ENCODE measurements at regions not wholly inside any gene's neighbourhood (a gene's known extent, or its start where the extent isn't known, plus 50 kb on each side); places are given as distances from the start of the nearest gene placed in this dataset.

DNA sequence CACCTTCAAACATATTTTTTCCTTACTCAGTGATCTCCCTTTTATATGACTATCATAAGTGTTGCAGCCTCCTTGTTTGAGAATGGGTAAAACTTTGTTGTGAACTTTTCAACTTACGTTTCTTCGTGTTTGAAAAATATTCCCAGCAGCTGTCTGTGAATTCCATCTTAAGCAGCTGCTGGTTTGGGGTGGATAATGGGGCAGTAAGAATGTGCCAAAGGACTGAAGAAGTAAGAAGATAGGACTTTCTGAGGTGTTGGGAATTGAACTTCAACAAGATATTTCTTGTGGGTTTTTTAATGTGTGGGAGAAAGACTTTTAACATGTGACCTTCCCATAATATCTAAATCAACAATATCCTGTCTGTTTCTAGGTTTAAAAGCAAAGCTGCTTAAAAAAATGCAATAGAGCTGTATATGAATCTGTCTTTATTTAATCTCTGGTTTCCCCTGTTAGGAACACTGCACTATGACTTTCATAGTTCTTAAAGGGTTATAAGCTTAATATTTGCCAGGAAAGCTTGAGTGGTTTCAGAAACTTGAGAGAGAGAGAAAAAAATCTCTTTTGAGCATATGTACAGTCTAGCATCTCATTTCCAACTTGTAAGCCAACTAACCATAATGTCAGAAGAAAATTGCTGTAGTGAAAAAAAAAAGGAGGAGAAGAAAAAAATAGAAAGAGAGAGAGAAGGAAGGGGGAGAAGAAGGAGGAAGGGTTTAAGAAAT, 1659.2 kb upstream of the FLRT2 start:
- no peak overlapping the region for H3K4me3 ChIP-seq
- Mint-ChIP-seq H3K9me3 (no peaks in the 10 kb centered on the region), H3K4me3 (no peak overlapping the region), H3K36me3 (ENCODE audit: low read depth) (no peaks in the 10 kb centered on the region), H3K27me3 (ENCODE audit: insufficient read depth, low read depth, poor library complexity) (no peaks in the 10 kb centered on the region), H3K4me1 (no peaks in the 10 kb centered on the region; the same call in 2 of the 3 replicates), H3K27ac (no peak overlapping the region)
- TF ChIP-seq JUNB (IDR thresholded peaks at IDR 0.05; ENCODE audit: unreplicated experiment) (no peak), ZNF114 (CRISPR knock-in tag; IDR thresholded peaks at IDR 0.05) (no peak), CREB1 (CRISPR knock-in tag; IDR thresholded peaks at IDR 0.05; ENCODE audit: low read depth) (no peak), STAT1 (IDR thresholded peaks at IDR 0.05; ENCODE audit: unreplicated experiment) (no peak), EZH2phosphoT487 (IDR thresholded peaks at IDR 0.05; ENCODE audit: unreplicated experiment) (no peak), POLR2AphosphoS5 (IDR thresholded peaks at IDR 0.05; ENCODE audit: low read depth) (no peak)
- TF ChIP-seq, protein P1, sequence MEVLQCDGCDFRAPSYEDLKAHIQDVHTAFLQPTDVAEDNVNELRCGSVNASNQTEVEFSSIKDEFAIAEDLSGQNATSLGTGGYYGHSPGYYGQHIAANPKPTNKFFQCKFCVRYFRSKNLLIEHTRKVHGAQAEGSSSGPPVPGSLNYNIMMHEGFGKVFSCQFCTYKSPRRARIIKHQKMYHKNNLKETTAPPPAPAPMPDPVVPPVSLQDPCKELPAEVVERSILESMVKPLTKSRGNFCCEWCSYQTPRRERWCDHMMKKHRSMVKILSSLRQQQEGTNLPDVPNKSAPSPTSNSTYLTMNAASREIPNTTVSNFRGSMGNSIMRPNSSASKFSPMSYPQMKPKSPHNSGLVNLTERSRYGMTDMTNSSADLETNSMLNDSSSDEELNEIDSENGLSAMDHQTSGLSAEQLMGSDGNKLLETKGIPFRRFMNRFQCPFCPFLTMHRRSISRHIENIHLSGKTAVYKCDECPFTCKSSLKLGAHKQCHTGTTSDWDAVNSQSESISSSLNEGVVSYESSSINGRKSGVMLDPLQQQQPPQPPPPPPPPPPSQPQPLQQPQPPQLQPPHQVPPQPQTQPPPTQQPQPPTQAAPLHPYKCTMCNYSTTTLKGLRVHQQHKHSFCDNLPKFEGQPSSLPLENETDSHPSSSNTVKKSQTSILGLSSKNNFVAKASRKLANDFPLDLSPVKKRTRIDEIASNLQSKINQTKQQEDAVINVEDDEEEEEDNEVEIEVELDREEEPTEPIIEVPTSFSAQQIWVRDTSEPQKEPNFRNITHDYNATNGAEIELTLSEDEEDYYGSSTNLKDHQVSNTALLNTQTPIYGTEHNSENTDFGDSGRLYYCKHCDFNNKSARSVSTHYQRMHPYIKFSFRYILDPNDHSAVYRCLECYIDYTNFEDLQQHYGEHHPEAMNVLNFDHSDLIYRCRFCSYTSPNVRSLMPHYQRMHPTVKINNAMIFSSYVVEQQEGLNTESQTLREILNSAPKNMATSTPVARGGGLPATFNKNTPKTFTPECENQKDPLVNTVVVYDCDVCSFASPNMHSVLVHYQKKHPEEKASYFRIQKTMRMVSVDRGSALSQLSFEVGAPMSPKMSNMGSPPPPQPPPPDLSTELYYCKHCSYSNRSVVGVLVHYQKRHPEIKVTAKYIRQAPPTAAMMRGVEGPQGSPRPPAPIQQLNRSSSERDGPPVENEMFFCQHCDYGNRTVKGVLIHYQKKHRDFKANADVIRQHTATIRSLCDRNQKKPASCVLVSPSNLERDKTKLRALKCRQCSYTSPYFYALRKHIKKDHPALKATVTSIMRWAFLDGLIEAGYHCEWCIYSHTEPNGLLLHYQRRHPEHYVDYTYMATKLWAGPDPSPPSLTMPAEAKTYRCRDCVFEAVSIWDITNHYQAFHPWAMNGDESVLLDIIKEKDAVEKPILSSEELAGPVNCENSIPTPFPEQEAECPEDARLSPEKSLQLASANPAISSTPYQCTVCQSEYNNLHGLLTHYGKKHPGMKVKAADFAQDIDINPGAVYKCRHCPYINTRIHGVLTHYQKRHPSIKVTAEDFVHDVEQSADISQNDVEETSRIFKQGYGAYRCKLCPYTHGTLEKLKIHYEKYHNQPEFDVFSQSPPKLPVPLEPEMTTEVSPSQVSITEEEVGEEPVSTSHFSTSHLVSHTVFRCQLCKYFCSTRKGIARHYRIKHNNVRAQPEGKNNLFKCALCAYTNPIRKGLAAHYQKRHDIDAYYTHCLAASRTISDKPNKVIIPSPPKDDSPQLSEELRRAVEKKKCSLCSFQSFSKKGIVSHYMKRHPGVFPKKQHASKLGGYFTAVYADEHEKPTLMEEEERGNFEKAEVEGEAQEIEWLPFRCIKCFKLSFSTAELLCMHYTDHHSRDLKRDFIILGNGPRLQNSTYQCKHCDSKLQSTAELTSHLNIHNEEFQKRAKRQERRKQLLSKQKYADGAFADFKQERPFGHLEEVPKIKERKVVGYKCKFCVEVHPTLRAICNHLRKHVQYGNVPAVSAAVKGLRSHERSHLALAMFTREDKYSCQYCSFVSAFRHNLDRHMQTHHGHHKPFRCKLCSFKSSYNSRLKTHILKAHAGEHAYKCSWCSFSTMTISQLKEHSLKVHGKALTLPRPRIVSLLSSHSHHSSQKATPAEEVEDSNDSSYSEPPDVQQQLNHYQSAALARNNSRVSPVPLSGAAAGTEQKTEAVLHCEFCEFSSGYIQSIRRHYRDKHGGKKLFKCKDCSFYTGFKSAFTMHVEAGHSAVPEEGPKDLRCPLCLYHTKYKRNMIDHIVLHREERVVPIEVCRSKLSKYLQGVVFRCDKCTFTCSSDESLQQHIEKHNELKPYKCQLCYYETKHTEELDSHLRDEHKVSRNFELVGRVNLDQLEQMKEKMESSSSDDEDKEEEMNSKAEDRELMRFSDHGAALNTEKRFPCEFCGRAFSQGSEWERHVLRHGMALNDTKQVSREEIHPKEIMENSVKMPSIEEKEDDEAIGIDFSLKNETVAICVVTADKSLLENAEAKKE (CRISPR knock-in tag; IDR thresholded peaks at IDR 0.05): no peak
- TF ChIP-seq, protein P2, sequence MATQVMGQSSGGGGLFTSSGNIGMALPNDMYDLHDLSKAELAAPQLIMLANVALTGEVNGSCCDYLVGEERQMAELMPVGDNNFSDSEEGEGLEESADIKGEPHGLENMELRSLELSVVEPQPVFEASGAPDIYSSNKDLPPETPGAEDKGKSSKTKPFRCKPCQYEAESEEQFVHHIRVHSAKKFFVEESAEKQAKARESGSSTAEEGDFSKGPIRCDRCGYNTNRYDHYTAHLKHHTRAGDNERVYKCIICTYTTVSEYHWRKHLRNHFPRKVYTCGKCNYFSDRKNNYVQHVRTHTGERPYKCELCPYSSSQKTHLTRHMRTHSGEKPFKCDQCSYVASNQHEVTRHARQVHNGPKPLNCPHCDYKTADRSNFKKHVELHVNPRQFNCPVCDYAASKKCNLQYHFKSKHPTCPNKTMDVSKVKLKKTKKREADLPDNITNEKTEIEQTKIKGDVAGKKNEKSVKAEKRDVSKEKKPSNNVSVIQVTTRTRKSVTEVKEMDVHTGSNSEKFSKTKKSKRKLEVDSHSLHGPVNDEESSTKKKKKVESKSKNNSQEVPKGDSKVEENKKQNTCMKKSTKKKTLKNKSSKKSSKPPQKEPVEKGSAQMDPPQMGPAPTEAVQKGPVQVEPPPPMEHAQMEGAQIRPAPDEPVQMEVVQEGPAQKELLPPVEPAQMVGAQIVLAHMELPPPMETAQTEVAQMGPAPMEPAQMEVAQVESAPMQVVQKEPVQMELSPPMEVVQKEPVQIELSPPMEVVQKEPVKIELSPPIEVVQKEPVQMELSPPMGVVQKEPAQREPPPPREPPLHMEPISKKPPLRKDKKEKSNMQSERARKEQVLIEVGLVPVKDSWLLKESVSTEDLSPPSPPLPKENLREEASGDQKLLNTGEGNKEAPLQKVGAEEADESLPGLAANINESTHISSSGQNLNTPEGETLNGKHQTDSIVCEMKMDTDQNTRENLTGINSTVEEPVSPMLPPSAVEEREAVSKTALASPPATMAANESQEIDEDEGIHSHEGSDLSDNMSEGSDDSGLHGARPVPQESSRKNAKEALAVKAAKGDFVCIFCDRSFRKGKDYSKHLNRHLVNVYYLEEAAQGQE (IDR thresholded peaks at IDR 0.05; ENCODE audit: unreplicated experiment): no peak
- TF ChIP-seq, protein P3, sequence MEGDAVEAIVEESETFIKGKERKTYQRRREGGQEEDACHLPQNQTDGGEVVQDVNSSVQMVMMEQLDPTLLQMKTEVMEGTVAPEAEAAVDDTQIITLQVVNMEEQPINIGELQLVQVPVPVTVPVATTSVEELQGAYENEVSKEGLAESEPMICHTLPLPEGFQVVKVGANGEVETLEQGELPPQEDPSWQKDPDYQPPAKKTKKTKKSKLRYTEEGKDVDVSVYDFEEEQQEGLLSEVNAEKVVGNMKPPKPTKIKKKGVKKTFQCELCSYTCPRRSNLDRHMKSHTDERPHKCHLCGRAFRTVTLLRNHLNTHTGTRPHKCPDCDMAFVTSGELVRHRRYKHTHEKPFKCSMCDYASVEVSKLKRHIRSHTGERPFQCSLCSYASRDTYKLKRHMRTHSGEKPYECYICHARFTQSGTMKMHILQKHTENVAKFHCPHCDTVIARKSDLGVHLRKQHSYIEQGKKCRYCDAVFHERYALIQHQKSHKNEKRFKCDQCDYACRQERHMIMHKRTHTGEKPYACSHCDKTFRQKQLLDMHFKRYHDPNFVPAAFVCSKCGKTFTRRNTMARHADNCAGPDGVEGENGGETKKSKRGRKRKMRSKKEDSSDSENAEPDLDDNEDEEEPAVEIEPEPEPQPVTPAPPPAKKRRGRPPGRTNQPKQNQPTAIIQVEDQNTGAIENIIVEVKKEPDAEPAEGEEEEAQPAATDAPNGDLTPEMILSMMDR (conservative IDR thresholded peaks at IDR 0.05; ENCODE audit: low read depth in 2 of 2): no peak
- H4K20me1 ChIP-seq (replicated peaks; ENCODE audit: insufficient read depth): no peaks in the 10 kb centered on the region
- H3K9me2 ChIP-seq (ENCODE audit: insufficient read depth): no peaks in the 10 kb centered on the region; the same call in 1 of the 2 replicates
- H3K27ac ChIP-seq (ENCODE audit: low read depth): no peak overlapping the region
- DNase-seq (ENCODE audit: low spot score): no peak
- H2AFZ ChIP-seq: no peak overlapping the region; the same call in 1 of the 2 replicates
- H3K36me3 ChIP-seq (ENCODE audit: insufficient read depth): no peaks in the 10 kb centered on the region
- no peak for ATAC-seq
- H3F3A ChIP-seq (replicated peaks; ENCODE audit: low read depth): no peaks in the 10 kb centered on the region
- no peak overlapping the region for H3K4me2 ChIP-seq
- no peaks in the 10 kb centered on the region for H3K4me1 ChIP-seq (ENCODE audit: insufficient read depth)
- H3K79me2 ChIP-seq (replicated peaks; ENCODE audit: insufficient read depth): no peaks in the 10 kb centered on the region
- no peaks in the 10 kb centered on the region for H3K27me3 ChIP-seq (ENCODE audit: insufficient read depth)

Measured in GM23338 (cell line).